ENCODE measurements at regions not wholly inside any gene's neighbourhood (a gene's known extent, or its start where the extent isn't known, plus 50 kb on each side); places are given as distances from the start of the nearest gene placed in this dataset.

DNA sequence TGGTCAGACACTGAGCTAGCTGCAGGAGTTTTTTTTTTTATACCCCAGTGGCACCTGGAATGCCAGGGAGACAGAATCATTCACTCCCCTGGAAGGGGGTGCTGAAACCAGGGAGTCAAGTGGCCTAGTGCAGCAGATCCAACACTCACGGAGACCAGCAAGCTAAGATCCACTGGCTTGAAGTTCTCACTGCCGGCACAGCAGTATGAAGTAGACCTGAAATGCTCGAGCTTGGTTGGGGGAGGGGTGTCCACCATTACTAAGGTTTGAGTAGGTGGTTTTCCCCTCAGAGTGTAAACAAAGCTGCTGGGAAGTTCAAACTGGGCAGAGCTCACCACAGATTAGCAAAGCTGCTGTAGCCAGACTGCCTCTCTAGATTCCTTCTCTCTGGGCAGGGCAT is 537.9 kb upstream of the LCORL start:
- Mint-ChIP-seq H3K4me3 (no peak overlapping the region), H3K27me3 (peaks cover 11% of the 10 kb centered on the region), H3K36me3 (ENCODE audit: low read depth) (no peaks in the 10 kb centered on the region), H3K4me1 (ENCODE audit: low read depth) (no peaks in the 10 kb centered on the region), H3K27ac (no peak overlapping the region), H3K9me3 (peaks cover 2% of the 10 kb centered on the region)
- DNase-seq: no peak

DNA sequence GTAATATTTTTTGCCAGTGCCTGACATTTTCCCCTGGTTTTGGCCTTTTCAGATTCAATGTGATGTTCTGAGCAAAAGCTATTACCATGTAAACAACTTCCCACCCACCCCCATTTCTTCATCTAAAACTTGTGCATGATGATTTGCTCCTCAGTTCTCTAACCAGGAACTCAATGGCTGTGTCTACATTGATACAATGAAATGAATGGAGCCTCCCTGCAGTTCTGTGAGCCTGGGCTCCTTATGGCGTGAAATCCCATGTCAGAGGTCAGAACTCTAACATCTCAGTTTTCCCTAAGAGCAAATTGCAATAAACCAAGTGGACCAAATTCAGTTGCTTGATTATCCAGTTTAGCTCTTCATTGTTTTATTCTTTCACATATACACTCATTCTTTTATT is 534.8 kb upstream of the LCORL start:
- Mint-ChIP-seq H3K27ac (no peak overlapping the region), H3K36me3 (ENCODE audit: low read depth) (no peaks in the 10 kb centered on the region), H3K4me3 (no peak overlapping the region), H3K4me1 (ENCODE audit: low read depth) (no peaks in the 10 kb centered on the region), H3K27me3 (peaks cover 13% of the 10 kb centered on the region), H3K9me3 (no peaks in the 10 kb centered on the region)
- DNase-seq: no peak

DNA sequence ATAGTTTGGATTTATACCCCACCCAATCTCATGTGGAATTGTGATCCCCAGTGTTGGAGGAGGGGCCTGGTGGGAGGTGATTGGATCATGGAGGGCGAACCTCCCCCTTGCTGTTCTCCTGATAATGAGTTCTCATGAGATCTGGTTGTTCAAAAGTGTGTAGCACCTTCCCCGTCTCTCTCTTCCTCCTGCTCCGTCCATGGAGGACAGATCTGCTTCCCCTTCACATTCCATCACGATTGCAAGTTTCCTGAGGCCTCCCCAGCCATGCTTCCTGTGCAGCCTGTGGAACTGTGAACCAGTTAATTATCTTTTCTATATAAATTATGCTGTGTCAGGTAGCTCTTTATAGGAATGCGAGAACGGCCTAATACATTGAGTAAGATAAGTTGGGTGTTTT is 518.8 kb upstream of the LCORL start:
- Mint-ChIP-seq H3K9me3 (no peaks in the 10 kb centered on the region), H3K27ac (no peak overlapping the region), H3K27me3 (no peaks in the 10 kb centered on the region), H3K4me3 (no peak overlapping the region), H3K36me3 (ENCODE audit: low read depth) (no peaks in the 10 kb centered on the region), H3K4me1 (ENCODE audit: low read depth) (no peaks in the 10 kb centered on the region)
- no peak for DNase-seq

DNA sequence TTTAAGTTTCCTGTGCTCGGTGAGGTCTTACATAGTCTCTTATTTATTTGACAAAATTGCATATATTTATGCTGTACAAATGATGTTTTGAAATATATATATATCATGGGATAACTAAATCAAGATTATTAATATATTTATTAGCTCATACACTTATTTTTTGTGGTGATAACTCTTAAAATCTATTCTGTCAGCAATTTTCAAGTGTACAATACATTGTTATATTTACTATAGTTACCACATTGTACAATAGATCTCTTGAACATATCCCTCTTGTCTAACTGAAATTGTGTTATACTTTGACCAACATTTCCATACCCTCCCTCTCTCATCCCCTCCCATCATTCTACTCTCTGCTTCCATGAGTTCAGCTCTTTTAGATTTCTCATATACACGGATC is 516.6 kb upstream of the LCORL start:
- Mint-ChIP-seq H3K9me3 (no peaks in the 10 kb centered on the region), H3K4me3 (no peak overlapping the region), H3K36me3 (ENCODE audit: low read depth) (no peaks in the 10 kb centered on the region), H3K27me3 (no peaks in the 10 kb centered on the region), H3K4me1 (ENCODE audit: low read depth) (no peaks in the 10 kb centered on the region), H3K27ac (no peak overlapping the region)
- DNase-seq: no peak

DNA sequence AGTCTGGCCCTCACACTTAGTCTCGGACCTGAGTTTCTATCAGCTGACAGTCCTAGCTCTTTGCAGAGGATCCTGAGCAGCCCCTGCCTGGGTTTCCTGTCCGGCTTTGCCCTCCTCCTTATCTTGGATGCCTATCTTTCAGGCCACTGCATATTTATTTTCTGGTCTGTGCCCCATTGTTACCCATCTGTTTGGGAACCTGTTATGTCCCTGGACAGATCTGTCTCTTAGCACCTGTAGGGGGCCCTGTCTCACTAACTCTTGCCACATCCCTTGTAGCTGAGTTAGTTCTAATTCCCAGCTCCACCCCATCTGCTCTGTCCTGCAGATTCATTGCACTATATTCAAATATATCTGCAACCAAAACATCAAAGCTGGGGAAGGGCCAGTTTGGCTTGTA is 514.9 kb upstream of the LCORL start:
- Mint-ChIP-seq H3K4me3 (no peak overlapping the region), H3K27me3 (no peaks in the 10 kb centered on the region), H3K36me3 (ENCODE audit: low read depth) (no peaks in the 10 kb centered on the region), H3K4me1 (ENCODE audit: low read depth) (no peaks in the 10 kb centered on the region), H3K9me3 (no peaks in the 10 kb centered on the region), H3K27ac (no peak overlapping the region)
- no peak for DNase-seq

DNA sequence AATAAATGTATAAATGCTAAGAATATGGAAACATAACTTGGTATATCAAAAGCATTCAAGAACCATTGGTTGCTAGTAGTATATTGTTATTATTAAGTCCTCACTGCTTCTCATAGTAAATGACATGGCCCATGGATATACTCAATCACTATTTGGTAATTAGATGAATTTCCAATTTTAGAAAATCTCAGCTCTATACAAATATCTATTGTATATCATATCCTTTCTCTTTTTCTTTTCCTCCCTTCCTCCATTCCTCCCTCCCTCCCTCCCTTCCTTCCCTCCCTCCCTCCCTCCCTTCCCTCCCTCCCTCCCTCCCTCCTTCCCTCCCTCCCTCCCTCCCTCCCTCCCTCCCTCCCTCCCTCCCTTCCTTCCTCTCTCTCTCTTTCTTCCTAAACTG is 514.4 kb upstream of the LCORL start:
- no peaks in the 10 kb centered on the region for H3K9me3 Mint-ChIP-seq
- H3K27me3 Mint-ChIP-seq: no peaks in the 10 kb centered on the region
- no peak for DNase-seq
- H3K36me3 Mint-ChIP-seq (ENCODE audit: low read depth): no peaks in the 10 kb centered on the region
- H3K4me1 Mint-ChIP-seq (ENCODE audit: low read depth): no peaks in the 10 kb centered on the region
- H3K27ac Mint-ChIP-seq: no peak overlapping the region
- H3K4me3 Mint-ChIP-seq: no peak overlapping the region

DNA sequence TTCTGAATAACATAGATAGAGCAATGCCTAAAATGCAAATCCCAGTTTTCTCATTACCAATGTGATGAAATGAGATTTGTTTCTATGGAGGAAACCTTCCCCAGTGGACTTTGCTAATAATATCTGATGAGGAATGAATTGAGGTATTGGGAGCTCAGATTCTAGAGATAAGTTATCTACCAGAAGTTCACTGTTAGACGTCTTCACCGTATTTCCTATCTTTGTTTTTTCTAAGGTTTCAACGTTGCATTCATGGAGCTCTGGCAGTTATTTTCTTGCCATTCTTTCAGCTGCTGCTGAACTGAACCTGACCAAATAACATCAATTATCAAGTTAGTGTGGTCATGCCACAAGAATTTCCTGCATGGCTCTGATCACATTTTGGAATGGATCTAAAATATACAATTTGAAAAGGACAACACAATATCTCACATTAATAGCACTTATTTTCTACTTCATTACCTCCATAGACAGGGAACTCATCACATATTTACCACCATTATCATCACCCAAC is 511.8 kb upstream of the LCORL start:
- no peak for DNase-seq
- Mint-ChIP-seq H3K9me3 (no peaks in the 10 kb centered on the region), H3K27me3 (peaks cover 2% of the 10 kb centered on the region), H3K4me3 (no peak overlapping the region), H3K27ac (no peak overlapping the region), H3K4me1 (ENCODE audit: low read depth) (no peaks in the 10 kb centered on the region), H3K36me3 (ENCODE audit: low read depth) (no peaks in the 10 kb centered on the region)

DNA sequence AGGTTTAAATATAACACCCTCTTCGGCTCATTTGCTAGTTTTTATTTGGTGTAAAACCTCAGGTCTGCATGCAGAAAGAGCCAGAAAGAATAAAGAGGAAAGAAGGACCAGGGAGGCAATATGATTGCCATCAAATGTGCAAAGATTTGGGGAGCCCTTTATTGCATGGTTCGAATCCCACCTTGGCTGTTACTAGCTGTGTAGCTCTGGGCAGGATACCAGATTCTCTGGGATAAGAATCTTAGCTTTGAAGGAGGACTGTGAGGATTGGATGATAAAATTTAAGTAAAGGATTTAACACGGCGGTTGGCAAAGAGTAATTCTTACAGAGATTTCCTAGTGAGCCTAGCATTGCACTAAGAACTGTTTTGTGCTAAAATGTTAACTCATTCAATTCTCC is 510.2 kb upstream of the LCORL start:
- no peak for DNase-seq
- Mint-ChIP-seq H3K4me1 (ENCODE audit: low read depth) (no peaks in the 10 kb centered on the region), H3K27ac (no peak overlapping the region)

DNA sequence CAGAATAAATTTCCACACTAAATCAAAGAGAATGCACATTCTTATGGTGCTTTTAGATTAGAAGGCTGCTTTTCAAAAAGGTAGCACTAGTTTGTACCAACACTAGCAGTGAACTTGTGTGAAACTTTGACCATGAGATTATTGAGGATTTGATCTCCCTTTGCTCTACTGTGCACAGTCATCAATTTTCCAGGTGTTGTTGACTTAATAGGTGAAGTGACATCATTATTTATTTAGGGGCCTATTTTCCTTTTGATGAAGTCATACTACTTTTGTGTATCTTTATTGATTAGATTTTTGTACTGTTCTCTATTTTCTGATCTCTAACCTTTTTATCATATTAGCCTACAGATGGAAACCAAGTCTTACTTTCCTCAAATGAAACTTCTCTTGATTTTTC is 507.9 kb upstream of the LCORL start:
- H3K4me3 Mint-ChIP-seq: no peak overlapping the region
- H3K27me3 Mint-ChIP-seq: peaks cover 2% of the 10 kb centered on the region
- no peak for DNase-seq
- H3K9me3 Mint-ChIP-seq: no peaks in the 10 kb centered on the region
- no peaks in the 10 kb centered on the region for H3K4me1 Mint-ChIP-seq (ENCODE audit: low read depth)
- no peak overlapping the region for H3K27ac Mint-ChIP-seq
- no peaks in the 10 kb centered on the region for H3K36me3 Mint-ChIP-seq (ENCODE audit: low read depth)

More for the DNA sequence above, 510.2 kb upstream of the LCORL start:
- Mint-ChIP-seq H3K27me3 (peaks cover 2% of the 10 kb centered on the region), H3K9me3 (no peaks in the 10 kb centered on the region), H3K4me3 (no peak overlapping the region), H3K36me3 (ENCODE audit: low read depth) (no peaks in the 10 kb centered on the region)

DNA sequence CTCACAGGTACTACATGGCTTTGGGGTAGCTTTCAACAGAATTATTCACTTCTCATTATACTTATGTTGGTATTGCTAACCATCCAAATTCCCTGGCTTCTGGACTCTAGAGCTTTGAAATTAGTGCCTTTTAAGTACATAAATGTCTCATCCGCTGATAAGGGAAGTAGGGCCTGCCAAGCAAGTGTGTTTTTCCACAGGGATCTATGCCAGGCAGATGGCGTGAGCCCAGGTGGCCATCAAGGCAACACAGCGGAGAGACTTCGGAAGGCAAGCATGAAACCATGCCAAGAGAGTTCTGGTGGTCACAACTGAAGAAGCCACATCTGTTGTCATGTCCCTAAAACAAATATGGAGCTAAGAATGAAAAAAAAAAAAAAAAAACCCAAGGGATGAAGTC is 503.1 kb upstream of the LCORL start:
- Mint-ChIP-seq H3K4me1 (ENCODE audit: low read depth) (no peaks in the 10 kb centered on the region), H3K36me3 (ENCODE audit: low read depth) (no peaks in the 10 kb centered on the region), H3K9me3 (no peaks in the 10 kb centered on the region), H3K27ac (no peak overlapping the region), H3K4me3 (no peak overlapping the region), H3K27me3 (peaks cover 2% of the 10 kb centered on the region)
- DNase-seq: no peak

DNA sequence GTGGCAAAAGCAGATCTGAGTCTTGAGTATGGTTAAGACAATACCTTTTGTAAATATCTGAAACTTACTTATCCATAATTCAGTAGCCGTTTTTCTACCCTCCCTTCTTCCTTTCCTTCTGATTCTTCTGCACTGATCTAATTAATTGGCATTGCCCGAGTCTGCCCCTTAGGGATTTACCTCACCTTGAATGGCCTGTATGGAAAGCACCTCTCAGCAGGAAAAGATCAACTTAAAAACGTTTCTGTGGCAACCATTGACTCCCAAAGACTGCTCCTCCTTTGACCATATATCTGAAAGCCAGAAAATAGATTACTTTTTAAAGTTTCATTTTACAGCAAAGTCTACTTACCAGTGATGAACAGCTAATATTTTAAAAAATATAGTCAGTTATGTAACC is 496.5 kb upstream of the LCORL start:
- no peak for DNase-seq
- no peaks in the 10 kb centered on the region for H3K9me3 Mint-ChIP-seq
- no peak overlapping the region for H3K4me3 Mint-ChIP-seq
- peaks cover 3% of the 10 kb centered on the region for H3K27me3 Mint-ChIP-seq
- no peaks in the 10 kb centered on the region for H3K36me3 Mint-ChIP-seq (ENCODE audit: low read depth)
- H3K27ac Mint-ChIP-seq: no peak overlapping the region
- H3K4me1 Mint-ChIP-seq (ENCODE audit: low read depth): no peaks in the 10 kb centered on the region

DNA sequence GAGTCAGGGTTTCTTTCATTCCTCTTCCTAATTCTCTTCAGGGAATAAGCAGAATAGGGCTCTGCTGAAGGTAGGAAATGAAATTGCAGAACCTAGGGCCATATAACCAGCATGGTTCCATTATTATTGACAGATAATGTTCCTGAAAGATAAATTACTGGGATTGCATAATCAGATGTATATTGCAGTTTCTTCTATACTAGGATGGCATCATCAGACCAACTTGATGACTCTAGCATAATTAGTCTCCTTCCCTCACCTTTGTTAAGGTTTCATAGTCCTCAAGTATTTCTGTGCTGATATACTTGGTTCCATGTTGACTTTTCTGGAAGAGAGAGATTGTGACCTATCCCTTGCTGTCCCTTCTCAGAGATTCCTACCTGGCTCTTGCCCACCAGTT is 492.3 kb upstream of the LCORL start:
- no peak for DNase-seq
- Mint-ChIP-seq H3K36me3 (ENCODE audit: low read depth) (no peaks in the 10 kb centered on the region), H3K4me1 (ENCODE audit: low read depth) (no peaks in the 10 kb centered on the region), H3K27ac (no peak overlapping the region), H3K27me3 (peaks cover 3% of the 10 kb centered on the region), H3K4me3 (no peak overlapping the region), H3K9me3 (no peaks in the 10 kb centered on the region)

DNA sequence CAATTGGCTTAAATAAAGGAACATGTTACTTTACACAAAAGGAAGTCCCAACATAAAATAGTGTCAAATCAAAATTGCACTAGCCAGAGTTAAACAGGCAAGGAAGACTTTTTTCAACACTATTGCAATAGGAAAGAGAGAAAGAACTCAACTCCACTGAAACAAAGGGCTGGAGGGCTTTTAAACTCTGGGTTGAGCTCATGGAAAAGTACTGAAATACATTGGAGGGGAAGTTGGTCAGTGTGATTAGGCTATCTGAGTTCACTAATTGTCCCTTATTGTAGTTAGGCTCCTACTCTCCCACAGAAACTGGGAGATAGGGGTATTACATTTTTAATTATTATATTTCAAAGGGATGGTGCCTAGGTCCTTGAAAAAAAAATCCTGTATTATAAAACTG is 491.2 kb upstream of the LCORL start:
- H3K27ac Mint-ChIP-seq: no peak overlapping the region
- no peaks in the 10 kb centered on the region for H3K36me3 Mint-ChIP-seq (ENCODE audit: low read depth)
- no peak for DNase-seq
- H3K9me3 Mint-ChIP-seq: no peaks in the 10 kb centered on the region
- H3K27me3 Mint-ChIP-seq: no peaks in the 10 kb centered on the region
- H3K4me1 Mint-ChIP-seq (ENCODE audit: low read depth): no peaks in the 10 kb centered on the region
- no peak overlapping the region for H3K4me3 Mint-ChIP-seq

DNA sequence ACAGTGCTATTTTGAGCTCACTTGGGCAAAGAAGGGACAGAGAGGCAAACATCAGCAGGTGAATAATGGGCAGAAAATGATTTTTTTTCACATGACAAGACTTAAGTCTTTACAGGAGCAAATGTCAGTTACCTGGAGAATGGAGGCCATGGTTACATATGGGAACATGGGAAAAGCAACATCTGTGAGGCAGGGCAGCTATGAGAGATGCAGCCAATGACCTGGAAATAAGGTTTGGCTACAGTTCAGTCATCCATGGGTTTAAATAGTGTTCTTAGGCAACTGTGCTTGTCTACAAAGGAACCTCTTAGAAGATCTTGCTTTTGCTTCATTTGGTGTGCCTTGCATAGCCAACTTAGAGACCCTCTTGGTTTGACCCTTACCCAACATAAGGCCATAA is 490.2 kb upstream of the LCORL start:
- Mint-ChIP-seq H3K4me3 (no peak overlapping the region), H3K4me1 (ENCODE audit: low read depth) (no peaks in the 10 kb centered on the region), H3K27me3 (no peaks in the 10 kb centered on the region), H3K27ac (no peak overlapping the region), H3K9me3 (no peaks in the 10 kb centered on the region), H3K36me3 (ENCODE audit: low read depth) (no peaks in the 10 kb centered on the region)
- no peak for DNase-seq

DNA sequence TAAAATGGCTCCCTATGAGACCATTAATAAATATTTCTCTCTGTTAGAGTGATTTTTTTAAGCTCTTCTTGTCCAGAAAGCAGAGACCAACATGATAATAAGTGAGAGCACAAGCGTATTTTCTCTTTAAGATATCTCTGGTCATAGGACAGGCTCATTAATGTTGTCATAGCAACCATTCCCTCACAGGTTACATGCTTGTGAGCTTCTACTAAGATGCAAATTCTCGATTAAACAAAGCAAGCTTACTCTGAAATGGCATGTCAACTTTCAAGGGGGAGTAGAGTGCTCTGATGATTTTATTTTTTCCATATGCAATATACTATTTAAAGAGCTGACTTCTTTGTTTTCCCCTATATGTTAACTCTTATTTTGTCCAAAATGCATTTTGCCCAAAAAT is 487.2 kb upstream of the LCORL start:
- Mint-ChIP-seq H3K36me3 (ENCODE audit: low read depth) (no peaks in the 10 kb centered on the region), H3K27me3 (no peaks in the 10 kb centered on the region), H3K4me3 (no peak overlapping the region), H3K9me3 (no peaks in the 10 kb centered on the region), H3K4me1 (ENCODE audit: low read depth) (no peaks in the 10 kb centered on the region), H3K27ac (no peak overlapping the region)
- DNase-seq: no peak

DNA sequence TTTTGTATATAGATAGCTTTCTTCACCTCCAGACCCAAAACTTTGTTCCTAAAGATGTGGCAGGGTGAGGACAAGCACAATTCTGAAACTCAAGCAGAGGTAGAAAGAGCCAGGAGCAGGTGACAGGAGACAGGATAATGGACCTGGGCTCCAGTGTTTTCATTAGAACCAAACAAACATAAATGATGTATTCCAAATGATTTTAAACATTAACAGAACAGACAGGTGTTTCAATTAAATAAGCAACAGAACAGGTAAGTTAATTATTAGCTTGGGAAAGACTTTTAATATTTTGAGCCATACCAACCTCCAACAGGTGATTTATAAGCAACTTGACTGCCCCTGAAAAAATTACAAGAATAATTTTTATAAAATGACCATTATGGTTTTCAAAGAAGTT is 459.4 kb upstream of the LCORL start:
- peaks cover 16% of the 10 kb centered on the region for H3K9me3 Mint-ChIP-seq
- no peaks in the 10 kb centered on the region for H3K4me1 Mint-ChIP-seq (ENCODE audit: low read depth)
- H3K27me3 Mint-ChIP-seq: peaks cover 4% of the 10 kb centered on the region
- H3K4me3 Mint-ChIP-seq: no peak overlapping the region
- DNase-seq: no peak
- H3K36me3 Mint-ChIP-seq (ENCODE audit: low read depth): no peaks in the 10 kb centered on the region
- no peak overlapping the region for H3K27ac Mint-ChIP-seq
